K562 (cell line): ENCODE measurements at regions not wholly inside any gene's neighbourhood (a gene's known extent, or its start where the extent isn't known, plus 50 kb on each side); places are given as distances from the start of the nearest gene placed in this dataset.

Experiments
- ARID2 ChIP-seq: fragments of 450-650 bp; IDR thresholded peaks from 2 replicates; pipeline ENCODE4 v1.6.1; 2017; ENCODE audit warnings: antibody characterized with exemption, mild to moderate bottlenecking
- CBX8 ChIP-seq: fragments of 200-600 bp; sonication (generic); IDR thresholded peaks from 2 replicates; pipeline ENCODE4 v1.6.1; 2012; ENCODE audit warnings: borderline replicate concordance, mixed run types, low read depth, mild to moderate bottlenecking, moderate library complexity, mixed read lengths, low read length, control low read depth, inconsistent platforms; ENCODE audit not compliant: poor library complexity, severe bottlenecking; ENCODE audit errors: extremely low read depth
- CHAMP1 ChIP-seq: fragments of 450-650 bp; IDR thresholded peaks from 2 replicates; pipeline ENCODE4 v1.6.1; 2016; ENCODE audit warnings: mild to moderate bottlenecking
- E2F6 ChIP-seq, 2 experiments: IDR thresholded peaks; 2 replicates each; pipeline ENCODE4 v1.6.1; 2011; ENCODE audit warnings: borderline replicate concordance in 1 of 2, control low read depth in 1 of 2, low read depth in 1 of 2, low read length in 1 of 2, mild to moderate bottlenecking in 1 of 2, mixed read lengths in 1 of 2, moderate library complexity in 1 of 2; ENCODE audit not compliant: insufficient read depth in 1 of 2, insufficient read length in 1 of 2, poor library complexity in 1 of 2, severe bottlenecking in 1 of 2; ENCODE audit errors: extremely low read depth in 1 of 2
- ETS1 ChIP-seq: conservative IDR thresholded peaks from 2 replicates; pipeline ENCODE4 v1.6.1; 2011; ENCODE audit warnings: low read depth, mild to moderate bottlenecking, low read length; ENCODE audit not compliant: control insufficient read depth
- NFE2 ChIP-seq: IDR thresholded peaks from 2 replicates; pipeline ENCODE4 v1.6.1; 2014; ENCODE audit warnings: antibody characterized with exemption, low read depth
- PHF20 ChIP-seq: fragments of 450-650 bp; IDR thresholded peaks from 2 replicates; pipeline ENCODE4 v1.6.1; 2018; ENCODE audit not compliant: partially characterized antibody
- POLR2A ChIP-seq: fragments of 450-650 bp; conservative IDR thresholded peaks from 2 replicates; pipeline ENCODE4 v1.6.1; 2016
- RAD21 ChIP-seq, 2 experiments: fragments of 250-450 bp in 1 of 2; fragments of 450-650 bp in 1 of 2; sonication (Bioruptor Pico) in 1 of 2; formaldehyde crosslinking in 1 of 2; IDR thresholded peaks in 1 of 2; conservative IDR thresholded peaks in 1 of 2; 2 replicates each; pipeline versions ENCODE4 v1.4.0 to v1.8.0; 2020 to 2022; ENCODE audit warnings: mild to moderate bottlenecking in 2 of 2, moderate library complexity in 1 of 2
- SRF ChIP-seq, 2 experiments: fragments of 250-450, 450-650 bp in 1 of 2; sonication (Bioruptor Pico) in 1 of 2; sonication (generic) in 1 of 2; formaldehyde crosslinking; IDR thresholded peaks; 2 replicates each; pipeline versions ENCODE4 v1.5.0 to v1.5.1; 2020 to 2022; ENCODE audit warnings: mild to moderate bottlenecking in 1 of 2, missing genetic modification reagents in 1 of 2
- U2AF2 ChIP-seq: fragments of 200-400 bp; formaldehyde crosslinking; optimal IDR thresholded peaks from 2 replicates; pipeline ENCODE3; 2017; ENCODE audit warnings: low read depth, mild to moderate bottlenecking, low read length
- ZNF583 ChIP-seq: fragments of 250-450 bp; sonication (Bioruptor Pico); IDR thresholded peaks from 2 replicates; pipeline ENCODE4 v1.4.0; 2020
- ZNF699 ChIP-seq: fragments of 250-450 bp; sonication (Bioruptor Pico); IDR thresholded peaks from 2 replicates; pipeline ENCODE4 v1.8.0; 2021; ENCODE audit warnings: mild to moderate bottlenecking, moderate library complexity; ENCODE audit not compliant: insufficient replicate concordance
- ZNF764 ChIP-seq: fragments of 250-450 bp; sonication (Bioruptor Pico); IDR thresholded peaks from 2 replicates; pipeline ENCODE4 v1.4.0; 2020; ENCODE audit warnings: low read depth, mild to moderate bottlenecking, moderate library complexity

- TF ChIP-seq E2F6 (IDR thresholded peaks at IDR 0.05; ENCODE audit: borderline replicate concordance in 1 of 2, extremely low read depth in 1 of 2, insufficient read depth in 1 of 2, insufficient read length in 1 of 2, low read depth in 1 of 2, low read length in 1 of 2, poor library complexity in 1 of 2, severe bottlenecking in 1 of 2) (no peak), ETS1 (no peak), SRF (CRISPR knock-in tag; IDR thresholded peaks at IDR 0.05) (no peak), CHAMP1 (peak; percentile 30; the same call in 1 of the 2 replicates), ZNF764 (CRISPR knock-in tag) (no peak), ARID2 (peak; percentile 60; the same call in 1 of the 2 replicates), ZNF699 (CRISPR knock-in tag) (no peak), RAD21 (CRISPR knock-in tag; conservative IDR thresholded peaks at IDR 0.05 in 1 of 2, IDR thresholded peaks at IDR 0.05 in 1 of 2) (peak; percentile 82 to 83), PHF20 (no peak), CBX8 (no peak), POLR2A (no peak), U2AF2 (no peak), ZNF583 (no peak), NFE2 (no peak)
Measured at GRCh38 chr18:30889519-30890301, 152.8 kb downstream of the DSC3 start (continued).
